Endothelial cell of umbilical vein (primary cell): ENCODE measurements at regions not wholly inside any gene's neighbourhood (a gene's known extent, or its start where the extent isn't known, plus 50 kb on each side); places are given as distances from the start of the nearest gene placed in this dataset.
"Not testable (repeated sequence)": the region's sequence is repeated elsewhere in the genome, so short reads cannot be mapped to it uniquely, and the experiment has no call there.

Source experiments
- BruUV-seq: library from RNA; stranded (reverse); fragments of 400-500 nt; replicated peaks from 2 replicates; lab custom pipeline; 2021; lab: Mats Ljungman, UMichigan
- CTCF ChIA-PET: fragments of 300-600, 350-600 bp; sonication (Branson Sonifier 250); formaldehyde crosslinking; loops from one replicate; lab custom pipeline; 2021; ENCODE audit warnings: antibody characterized with exemption, inconsistent platforms; lab: Charles Lee
- POLR2A ChIA-PET: fragments of 300-600, 350-600 bp; sonication (Branson Sonifier 250); formaldehyde crosslinking; loops from one replicate; lab custom pipeline; 2021; ENCODE audit warnings: antibody characterized with exemption, inconsistent platforms; lab: Charles Lee
- DNase-seq: peaks from one replicate; pipeline ENCODE4 v3.0.0-alpha.2; 2011; ENCODE audit warnings: low read depth, low spot score
- FAIRE-seq: peaks from 2 replicates; lab custom pipeline; 2011; peaks lifted over from hg19 to GRCh38; lab: Jason Lieb, UNC
- H2AFZ ChIP-seq: 2 replicates; pipeline ENCODE4 v1.6.0; 2012; ENCODE audit warnings: low read depth, low read length, control low read depth, inconsistent platforms
- H3K27ac ChIP-seq: 2 replicates; pipeline ENCODE4 v1.5.1; 2011; ENCODE audit warnings: low read depth, mild to moderate bottlenecking, control low read depth, low read length, moderate library complexity; ENCODE audit not compliant: insufficient read depth
- H3K27me3 ChIP-seq, 2 experiments: 2 replicates each; pipeline versions ENCODE4 v1.6.0 to v1.6.1; 2011; ENCODE audit warnings: low read length in 2 of 2, mixed read lengths in 1 of 2; ENCODE audit not compliant: control insufficient read depth in 2 of 2, insufficient read depth in 2 of 2
- H3K36me3 ChIP-seq, 2 experiments: 2 replicates in 1 of 2; 3 replicates in 1 of 2; pipeline ENCODE4 v1.5.1; 2011; ENCODE audit warnings: low read length in 2 of 2, mild to moderate bottlenecking in 1 of 2, moderate library complexity in 1 of 2; ENCODE audit not compliant: control insufficient read depth in 2 of 2, insufficient read depth in 2 of 2; ENCODE audit errors: extremely low read depth in 1 of 2
- H3K4me1 ChIP-seq: 3 replicates; pipeline ENCODE4 v1.5.1; 2011; ENCODE audit warnings: mild to moderate bottlenecking, low read length; ENCODE audit not compliant: control insufficient read depth, insufficient read depth; ENCODE audit errors: extremely low read depth
- H3K4me2 ChIP-seq: 2 replicates; pipeline ENCODE4 v1.6.1; 2011; ENCODE audit warnings: low read length, control low read depth, mixed read lengths; ENCODE audit not compliant: insufficient read depth
- H3K4me3 ChIP-seq, 3 experiments: fragments of 200-600 bp in 1 of 3; sonication (generic), shearing (Covaris generic) in 1 of 3; replicated peaks in 1 of 3; 2 replicates each; pipeline ENCODE4 v1.5.1; 2011 to 2016; ENCODE audit warnings: control low read depth in 3 of 3, low read length in 3 of 3, mild to moderate bottlenecking in 2 of 3, inconsistent platforms in 1 of 3, low read depth in 1 of 3, moderate library complexity in 1 of 3; ENCODE audit not compliant: insufficient read depth in 1 of 3
- H3K79me2 ChIP-seq: 2 replicates; pipeline ENCODE4 v1.6.0; 2012; ENCODE audit warnings: low read length, inconsistent platforms; ENCODE audit not compliant: control insufficient read depth, insufficient read depth
- H3K9ac ChIP-seq: replicated peaks from 2 replicates; pipeline ENCODE3; 2011; ENCODE audit warnings: low read length, control low read depth; ENCODE audit not compliant: insufficient read depth; ENCODE audit errors: extremely low read depth
- H3K9me1 ChIP-seq: replicated peaks from 3 replicates; pipeline ENCODE4 v1.6.0; 2011; ENCODE audit warnings: mild to moderate bottlenecking, low read length; ENCODE audit not compliant: control insufficient read depth, insufficient read depth; ENCODE audit errors: extremely low read depth
- H3K9me3 ChIP-seq: replicated peaks from 2 replicates; pipeline ENCODE4 v1.5.1; 2012; ENCODE audit warnings: low read length, inconsistent platforms; ENCODE audit not compliant: control insufficient read depth, insufficient read depth
- H4K20me1 ChIP-seq: replicated peaks from 2 replicates; pipeline ENCODE3; 2011; ENCODE audit warnings: mild to moderate bottlenecking, low read length; ENCODE audit not compliant: control insufficient read depth, insufficient read depth; ENCODE audit errors: extremely low read depth
- EZH2 ChIP-seq: IDR thresholded peaks from 2 replicates; pipeline ENCODE4 v1.6.1; 2012; ENCODE audit warnings: borderline replicate concordance, low read depth, mild to moderate bottlenecking, moderate library complexity, low read length, inconsistent platforms; ENCODE audit not compliant: severe bottlenecking
- FOS ChIP-seq: IDR thresholded peaks from 2 replicates; pipeline ENCODE4 v1.6.1; 2011; ENCODE audit warnings: mild to moderate bottlenecking, low read length, moderate library complexity, borderline replicate concordance; ENCODE audit not compliant: insufficient read depth
- GATA2 ChIP-seq: IDR thresholded peaks from 2 replicates; pipeline ENCODE4 v1.7.0; 2011; ENCODE audit warnings: low read depth, mild to moderate bottlenecking, moderate library complexity, mixed read lengths, low read length; ENCODE audit not compliant: insufficient read length, insufficient read depth
- JUN ChIP-seq: IDR thresholded peaks from 2 replicates; pipeline ENCODE4 v1.6.1; 2011; ENCODE audit warnings: borderline replicate concordance, low read depth; ENCODE audit not compliant: insufficient read length, insufficient read depth
- MYC ChIP-seq: IDR thresholded peaks from one replicate; pipeline ENCODE4 v1.6.1; 2011; ENCODE audit warnings: mild to moderate bottlenecking, low read depth, low read length
- POLR2A ChIP-seq: IDR thresholded peaks from 2 replicates; pipeline ENCODE4 v1.6.1; 2012; ENCODE audit warnings: low read depth, mild to moderate bottlenecking, control low read depth, low read length
- POLR2AphosphoS5 ChIP-seq: IDR thresholded peaks from 2 replicates; pipeline ENCODE4 v1.6.1; 2012; ENCODE audit warnings: low read depth, mild to moderate bottlenecking, control low read depth, low read length, moderate library complexity; ENCODE audit not compliant: insufficient read depth
- dilution Hi-C: fragments of 300-500 bp; cut with MboI; formaldehyde crosslinking; loops from one replicate; pipeline ENCODE4 v1.15.0; 2019; ENCODE audit warnings: low sequenced_read_pairs; ENCODE audit not compliant: extremely low pct_ligation_motif_present
- intact Hi-C: fragments of 100-400 bp; cut with micrococcal nuclease; formaldehyde crosslinking; loops from one replicate; pipeline ENCODE4 v1.10.0; 2022
- TF ChIP-seq, protein P1 (sequence below), 2 donors: IDR thresholded peaks; 1 replicate in 1 of 2; 2 replicates in 1 of 2; pipeline ENCODE4 v1.5.1; 2011; ENCODE audit warnings: low read length in 2 of 2, mild to moderate bottlenecking in 2 of 2, moderate library complexity in 2 of 2, control low read depth in 1 of 2, inconsistent platforms in 1 of 2, low read depth in 1 of 2; ENCODE audit not compliant: insufficient read depth in 1 of 2; ENCODE audit errors: extremely low read depth in 1 of 2
- TF ChIP-seq, protein P2 (sequence below): IDR thresholded peaks from 2 replicates; pipeline ENCODE4 v1.6.1; 2011; ENCODE audit not compliant: insufficient read depth, insufficient read length

DNA sequence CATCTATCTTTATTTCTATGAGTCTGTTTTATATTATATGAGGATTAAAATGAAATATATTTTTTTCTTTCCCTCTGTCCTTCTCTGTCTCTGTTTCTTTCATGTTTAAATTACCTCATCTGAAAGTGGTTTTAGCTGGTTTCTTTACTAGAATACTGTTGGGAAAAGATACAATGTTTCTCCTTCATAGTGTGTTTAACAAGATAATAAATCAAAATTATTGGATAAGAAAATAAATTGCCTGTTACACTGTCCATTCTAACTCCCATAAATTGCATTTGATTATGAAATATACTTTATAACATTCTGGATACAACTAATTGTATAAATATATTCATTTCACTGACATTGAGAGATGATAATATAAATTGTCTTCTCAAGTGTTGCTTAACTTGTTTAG, 1168.0 kb downstream of the PLA2G4A start:
- Histone ChIP-seq H3K79me2 (no peaks in the 10 kb centered on the region), H2AFZ (no peak overlapping the region), H3K4me1 (no peaks in the 10 kb centered on the region), H3K36me3 (no peaks in the 10 kb centered on the region), H3K27ac (no peak overlapping the region), H3K4me3 (no peak overlapping the region), H4K20me1 (no peaks in the 10 kb centered on the region), H3K27me3 (no peaks in the 10 kb centered on the region), H3K9me1 (no peaks in the 10 kb centered on the region), H3K9me3 (no peaks in the 10 kb centered on the region), H3K4me2 (no peak overlapping the region), H3K9ac (no peak overlapping the region)
- ChIA-PET CTCF (interaction anchor here (1.4 kb wide), 1 partner anchor 14 kb away, joined by 3 read pairs; no protein-coding TSS in a partner anchor), POLR2A (no interaction called here)
- no TSS peak for BruUV-seq
- DNase-seq (no peak), FAIRE-seq (no peak)
- no peak for TF ChIP-seq POLR2AphosphoS5
- dilution Hi-C loops (no loop called here), intact Hi-C loops (no loop called here)

DNA sequence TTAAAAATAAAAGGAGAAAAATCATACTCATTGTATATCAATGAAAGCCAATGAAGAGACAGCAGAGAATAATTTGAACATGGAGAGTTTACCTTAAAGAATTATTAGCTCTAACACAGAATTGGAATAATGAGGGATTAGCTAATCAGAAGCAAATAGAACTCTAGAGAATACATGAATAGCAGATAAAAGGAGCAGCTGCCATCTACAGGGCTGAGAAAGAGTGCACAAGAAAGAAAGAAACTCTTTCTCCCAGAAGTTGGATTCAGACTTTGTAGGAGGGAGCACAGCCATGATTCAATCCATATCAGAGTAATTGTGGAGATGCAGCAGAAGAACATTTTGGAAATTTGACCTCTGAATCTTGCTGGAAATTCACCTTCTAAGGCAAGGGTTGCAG, 1171.2 kb downstream of the PLA2G4A start:
- FAIRE-seq (no peak), DNase-seq (no peak)
- H3K4me3 ChIP-seq, result no peak overlapping the region
- POLR2A ChIA-PET, result no interaction called here
- H3K9me1 ChIP-seq, result no peaks in the 10 kb centered on the region
- CTCF ChIA-PET, result no interaction called here
- dilution Hi-C loops (no loop called here), intact Hi-C loops (no loop called here)
- no peaks in the 10 kb centered on the region for H4K20me1 ChIP-seq
- H3K9ac ChIP-seq, result no peak overlapping the region
- no peaks in the 10 kb centered on the region for H3K79me2 ChIP-seq
- no peak overlapping the region for H3K4me2 ChIP-seq
- H2AFZ ChIP-seq, result peak overlapping the region; percentile 36
- no peaks in the 10 kb centered on the region for H3K36me3 ChIP-seq
- no peak overlapping the region for H3K27ac ChIP-seq
- no peaks in the 10 kb centered on the region for H3K9me3 ChIP-seq
- H3K4me1 ChIP-seq, result no peaks in the 10 kb centered on the region
- no TSS peak for BruUV-seq
- H3K27me3 ChIP-seq, result no peaks in the 10 kb centered on the region
- no peak for TF ChIP-seq POLR2A
- TF ChIP-seq FOS, result no peak
- TF ChIP-seq, protein P1, sequence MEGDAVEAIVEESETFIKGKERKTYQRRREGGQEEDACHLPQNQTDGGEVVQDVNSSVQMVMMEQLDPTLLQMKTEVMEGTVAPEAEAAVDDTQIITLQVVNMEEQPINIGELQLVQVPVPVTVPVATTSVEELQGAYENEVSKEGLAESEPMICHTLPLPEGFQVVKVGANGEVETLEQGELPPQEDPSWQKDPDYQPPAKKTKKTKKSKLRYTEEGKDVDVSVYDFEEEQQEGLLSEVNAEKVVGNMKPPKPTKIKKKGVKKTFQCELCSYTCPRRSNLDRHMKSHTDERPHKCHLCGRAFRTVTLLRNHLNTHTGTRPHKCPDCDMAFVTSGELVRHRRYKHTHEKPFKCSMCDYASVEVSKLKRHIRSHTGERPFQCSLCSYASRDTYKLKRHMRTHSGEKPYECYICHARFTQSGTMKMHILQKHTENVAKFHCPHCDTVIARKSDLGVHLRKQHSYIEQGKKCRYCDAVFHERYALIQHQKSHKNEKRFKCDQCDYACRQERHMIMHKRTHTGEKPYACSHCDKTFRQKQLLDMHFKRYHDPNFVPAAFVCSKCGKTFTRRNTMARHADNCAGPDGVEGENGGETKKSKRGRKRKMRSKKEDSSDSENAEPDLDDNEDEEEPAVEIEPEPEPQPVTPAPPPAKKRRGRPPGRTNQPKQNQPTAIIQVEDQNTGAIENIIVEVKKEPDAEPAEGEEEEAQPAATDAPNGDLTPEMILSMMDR (IDR thresholded peaks at IDR 0.05; ENCODE audit: extremely low read depth in 1 of 2, insufficient read depth in 1 of 2, low read depth in 1 of 2, low read length in 2 of 2), result no peak
- TF ChIP-seq POLR2AphosphoS5, result no peak
- TF ChIP-seq MYC, result no peak
- no peak for TF ChIP-seq JUN
- TF ChIP-seq GATA2, result no peak
- TF ChIP-seq, protein P2, sequence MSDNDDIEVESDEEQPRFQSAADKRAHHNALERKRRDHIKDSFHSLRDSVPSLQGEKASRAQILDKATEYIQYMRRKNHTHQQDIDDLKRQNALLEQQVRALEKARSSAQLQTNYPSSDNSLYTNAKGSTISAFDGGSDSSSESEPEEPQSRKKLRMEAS, result no peak
- no peak for TF ChIP-seq EZH2

DNA sequence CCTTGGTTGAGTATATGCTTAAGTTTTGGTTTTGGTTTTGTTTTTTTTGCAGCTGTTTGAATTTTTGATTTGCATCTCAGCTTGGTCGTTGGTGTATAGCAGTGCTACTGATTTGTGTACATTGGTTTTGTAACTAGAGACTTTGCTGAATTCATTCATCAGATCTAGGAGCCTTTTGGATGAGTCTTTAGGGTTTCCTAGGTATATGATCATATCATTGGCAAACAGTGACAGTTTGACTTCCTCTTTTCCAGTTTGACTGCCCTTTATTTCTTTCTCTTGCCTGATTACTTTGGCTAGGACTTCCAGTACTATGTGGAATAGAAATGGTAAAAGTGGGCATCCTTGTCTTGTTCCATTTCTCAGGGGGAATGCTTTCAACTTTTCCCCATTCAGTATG, 1174.9 kb downstream of the PLA2G4A start:
- H3K27me3 ChIP-seq, FAIRE-seq, POLR2A ChIA-PET, H3K9me1 ChIP-seq, dilution Hi-C loops, DNase-seq, H3K4me1 ChIP-seq, H3K9ac ChIP-seq, CTCF ChIA-PET, H4K20me1 ChIP-seq, BruUV-seq, H3K36me3 ChIP-seq, H3K79me2 ChIP-seq, H2AFZ ChIP-seq, H3K27ac ChIP-seq, H3K4me2 ChIP-seq, H3K9me3 ChIP-seq, H3K4me3 ChIP-seq, intact Hi-C loops: not testable (repeated sequence)
